ENCODE measurements at regions not wholly inside any gene's neighbourhood (a gene's known extent, or its start where the extent isn't known, plus 50 kb on each side); places are given as distances from the start of the nearest gene placed in this dataset.

DNA sequence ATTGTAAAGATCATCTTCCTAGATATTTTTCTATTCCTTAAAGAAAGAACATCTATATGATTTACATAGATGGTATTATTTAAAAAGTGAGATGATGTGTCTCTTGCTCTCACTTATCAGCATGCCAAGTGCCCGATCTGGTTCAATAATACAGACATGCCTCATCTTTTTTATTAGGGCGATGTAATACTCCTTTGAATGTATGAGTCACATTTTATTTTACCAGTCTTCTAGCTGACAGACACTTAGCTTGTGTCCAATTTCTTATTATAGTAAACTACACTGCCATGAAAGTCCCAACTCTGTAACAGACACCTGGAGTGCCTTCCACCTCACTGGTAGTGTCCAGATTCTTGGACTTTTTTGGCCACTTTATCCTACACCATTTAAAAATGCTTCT is 586.6 kb upstream of the BTBD3 start (continued):
- TF ChIP-seq, protein P1, sequence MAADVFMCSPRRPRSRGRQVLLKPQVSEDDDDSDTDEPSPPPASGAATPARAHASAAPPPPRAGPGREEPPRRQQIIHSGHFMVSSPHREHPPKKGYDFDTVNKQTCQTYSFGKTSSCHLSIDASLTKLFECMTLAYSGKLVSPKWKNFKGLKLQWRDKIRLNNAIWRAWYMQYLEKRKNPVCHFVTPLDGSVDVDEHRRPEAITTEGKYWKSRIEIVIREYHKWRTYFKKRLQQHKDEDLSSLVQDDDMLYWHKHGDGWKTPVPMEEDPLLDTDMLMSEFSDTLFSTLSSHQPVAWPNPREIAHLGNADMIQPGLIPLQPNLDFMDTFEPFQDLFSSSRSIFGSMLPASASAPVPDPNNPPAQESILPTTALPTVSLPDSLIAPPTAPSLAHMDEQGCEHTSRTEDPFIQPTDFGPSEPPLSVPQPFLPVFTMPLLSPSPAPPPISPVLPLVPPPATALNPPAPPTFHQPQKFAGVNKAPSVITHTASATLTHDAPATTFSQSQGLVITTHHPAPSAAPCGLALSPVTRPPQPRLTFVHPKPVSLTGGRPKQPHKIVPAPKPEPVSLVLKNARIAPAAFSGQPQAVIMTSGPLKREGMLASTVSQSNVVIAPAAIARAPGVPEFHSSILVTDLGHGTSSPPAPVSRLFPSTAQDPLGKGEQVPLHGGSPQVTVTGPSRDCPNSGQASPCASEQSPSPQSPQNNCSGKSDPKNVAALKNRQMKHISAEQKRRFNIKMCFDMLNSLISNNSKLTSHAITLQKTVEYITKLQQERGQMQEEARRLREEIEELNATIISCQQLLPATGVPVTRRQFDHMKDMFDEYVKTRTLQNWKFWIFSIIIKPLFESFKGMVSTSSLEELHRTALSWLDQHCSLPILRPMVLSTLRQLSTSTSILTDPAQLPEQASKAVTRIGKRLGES (CRISPR knock-in tag; IDR thresholded peaks at IDR 0.05; ENCODE audit: borderline replicate concordance), result no peak

DNA sequence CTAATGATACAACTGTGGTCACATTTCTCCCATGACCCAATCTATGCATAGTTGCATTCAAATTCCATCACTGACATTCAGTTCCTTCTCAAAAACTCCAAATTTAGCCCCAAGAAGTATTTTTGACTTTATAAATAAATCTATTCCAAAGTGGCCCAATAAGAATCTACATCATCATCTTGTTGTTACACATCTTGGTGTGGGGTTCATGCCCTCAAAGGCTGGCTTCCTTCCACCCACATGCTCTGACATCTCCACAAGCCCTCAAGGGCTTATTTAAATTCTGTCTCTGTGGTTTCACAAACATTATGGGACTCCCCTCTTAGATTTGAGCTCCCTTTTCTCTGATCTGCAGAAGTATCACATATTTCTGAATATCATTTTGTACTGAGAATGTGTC is 585.3 kb upstream of the BTBD3 start:
- Histone ChIP-seq H4K20me1 (ENCODE audit: insufficient read depth, low read length) (no peaks in the 10 kb centered on the region), H3K9me3 (ENCODE audit: low read length) (no peaks in the 10 kb centered on the region), H3K27ac (ENCODE audit: extremely low read length, insufficient read depth, low read length) (no peak overlapping the region), H2AFZ (ENCODE audit: low read length) (no peak overlapping the region), H3K4me2 (ENCODE audit: low read depth, low read length) (no peak overlapping the region), H3K79me2 (ENCODE audit: insufficient read depth, low read length) (no peaks in the 10 kb centered on the region), H3K9ac (ENCODE audit: insufficient read depth, low read depth, low read length) (no peak overlapping the region), H3K36me3 (replicated peaks in 1 of 2; ENCODE audit: control insufficient read depth in 1 of 2, insufficient read depth in 2 of 2, low read length in 2 of 2) (no peaks in the 10 kb centered on the region), H3K4me3 (replicated peaks in 1 of 3; ENCODE audit: insufficient read depth in 1 of 3, low read depth in 2 of 3, low read length in 3 of 3) (no peak overlapping the region), H3K27me3 (ENCODE audit: control insufficient read depth in 1 of 2, insufficient read depth in 2 of 2, low read length in 2 of 2) (no peaks in the 10 kb centered on the region), H3K4me1 (ENCODE audit: insufficient read depth, low read length) (no peaks in the 10 kb centered on the region)
- ChIA-PET POLR2A (no interaction called here), CTCF (ENCODE audit: low intra/inter-chr PET ratio, low total read pairs) (no interaction called here)
- BruUV-seq (replicated peaks), result no TSS peak
- no peak for DNase-seq (ENCODE audit: low spot score)
- intact Hi-C loops (cut with micrococcal nuclease; ENCODE audit: unreplicated experiment), result no loop called here
- in situ Hi-C loops (cut with HindIII; ENCODE audit: extremely low pct_ligation_motif_present, low pct_unique_long_range_greater_than_20kb), result no loop called here
- no peak for ATAC-seq
- FAIRE-seq, result no peak
- no peak for TF ChIP-seq NCOA1 (CRISPR knock-in tag; IDR thresholded peaks at IDR 0.05)
- TF ChIP-seq, protein P2, sequence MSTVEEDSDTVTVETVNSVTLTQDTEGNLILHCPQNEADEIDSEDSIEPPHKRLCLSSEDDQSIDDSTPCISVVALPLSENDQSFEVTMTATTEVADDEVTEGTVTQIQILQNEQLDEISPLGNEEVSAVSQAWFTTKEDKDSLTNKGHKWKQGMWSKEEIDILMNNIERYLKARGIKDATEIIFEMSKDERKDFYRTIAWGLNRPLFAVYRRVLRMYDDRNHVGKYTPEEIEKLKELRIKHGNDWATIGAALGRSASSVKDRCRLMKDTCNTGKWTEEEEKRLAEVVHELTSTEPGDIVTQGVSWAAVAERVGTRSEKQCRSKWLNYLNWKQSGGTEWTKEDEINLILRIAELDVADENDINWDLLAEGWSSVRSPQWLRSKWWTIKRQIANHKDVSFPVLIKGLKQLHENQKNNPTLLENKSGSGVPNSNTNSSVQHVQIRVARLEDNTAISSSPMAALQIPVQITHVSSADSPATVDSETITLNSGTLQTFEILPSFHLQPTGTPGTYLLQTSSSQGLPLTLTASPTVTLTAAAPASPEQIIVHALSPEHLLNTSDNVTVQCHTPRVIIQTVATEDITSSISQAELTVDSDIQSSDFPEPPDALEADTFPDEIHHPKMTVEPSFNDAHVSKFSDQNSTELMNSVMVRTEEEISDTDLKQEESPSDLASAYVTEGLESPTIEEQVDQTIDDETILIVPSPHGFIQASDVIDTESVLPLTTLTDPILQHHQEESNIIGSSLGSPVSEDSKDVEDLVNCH (CRISPR knock-in tag; IDR thresholded peaks at IDR 0.05), result no peak
- no peak for TF ChIP-seq ZNF883 (CRISPR knock-in tag; IDR thresholded peaks at IDR 0.05; ENCODE audit: not compliant biosample characterization)
- TF ChIP-seq, protein P3, sequence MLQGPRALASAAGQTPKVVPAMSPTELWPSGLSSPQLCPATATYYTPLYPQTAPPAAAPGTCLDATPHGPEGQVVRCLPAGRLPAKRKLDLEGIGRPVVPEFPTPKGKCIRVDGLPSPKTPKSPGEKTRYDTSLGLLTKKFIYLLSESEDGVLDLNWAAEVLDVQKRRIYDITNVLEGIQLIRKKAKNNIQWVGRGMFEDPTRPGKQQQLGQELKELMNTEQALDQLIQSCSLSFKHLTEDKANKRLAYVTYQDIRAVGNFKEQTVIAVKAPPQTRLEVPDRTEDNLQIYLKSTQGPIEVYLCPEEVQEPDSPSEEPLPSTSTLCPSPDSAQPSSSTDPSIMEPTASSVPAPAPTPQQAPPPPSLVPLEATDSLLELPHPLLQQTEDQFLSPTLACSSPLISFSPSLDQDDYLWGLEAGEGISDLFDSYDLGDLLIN (CRISPR knock-in tag; IDR thresholded peaks at IDR 0.05; ENCODE audit: borderline replicate concordance), result no peak
- TF ChIP-seq ZNF326 (CRISPR knock-in tag; IDR thresholded peaks at IDR 0.05; ENCODE audit: borderline replicate concordance), result no peak
- no peak for TF ChIP-seq ZBTB21 (CRISPR knock-in tag; IDR thresholded peaks at IDR 0.05)
- TF ChIP-seq ZBTB7B (CRISPR knock-in tag; IDR thresholded peaks at IDR 0.05), result no peak
- no peak for TF ChIP-seq SALL2 (CRISPR knock-in tag; IDR thresholded peaks at IDR 0.05)
- no peak for TF ChIP-seq ZNF777 (CRISPR knock-in tag; IDR thresholded peaks at IDR 0.05)
- no peak for TF ChIP-seq MAFG (CRISPR knock-in tag; IDR thresholded peaks at IDR 0.05)
- no peak for TF ChIP-seq ZIK1 (CRISPR knock-in tag; IDR thresholded peaks at IDR 0.05; ENCODE audit: borderline replicate concordance, low read depth)
- TF ChIP-seq ZNF10 (CRISPR knock-in tag; IDR thresholded peaks at IDR 0.05; ENCODE audit: borderline replicate concordance, low read depth), result no peak
